ENCODE measurements at regions not wholly inside any gene's neighbourhood (a gene's known extent, or its start where the extent isn't known, plus 50 kb on each side); places are given as distances from the start of the nearest gene placed in this dataset.

DNA sequence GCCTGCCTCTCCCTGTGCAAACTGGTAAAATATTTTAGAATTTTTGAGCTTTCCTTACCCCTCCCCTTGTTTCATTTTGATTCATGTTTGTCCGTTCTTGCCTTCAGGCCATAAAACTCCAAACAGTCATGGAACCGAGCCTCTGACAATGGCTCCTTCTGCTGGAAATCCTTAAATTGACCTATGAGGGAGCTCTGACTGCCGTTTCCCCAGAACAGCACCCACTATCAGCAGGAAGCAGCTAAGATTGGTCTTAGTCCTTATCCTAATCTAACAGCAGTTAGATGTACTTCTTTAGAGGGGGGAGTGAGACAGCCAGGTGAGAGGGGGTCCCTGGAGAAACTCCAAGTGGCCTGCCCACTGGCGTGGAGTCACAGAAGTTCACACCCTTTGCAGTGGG is 106.7 kb downstream of the FAM174A start:
- no peak for DNase-seq (ENCODE audit: low read depth)
- H3K79me2 ChIP-seq (ENCODE audit: insufficient read depth, low read length): no peaks in the 10 kb centered on the region
- H3K4me1 ChIP-seq (ENCODE audit: insufficient read depth, low read length): no peaks in the 10 kb centered on the region
- Mint-ChIP-seq H3K4me1 (ENCODE audit: low read depth, unreplicated experiment) (peaks cover 26% of the 10 kb centered on the region), H3K27me3 (ENCODE audit: low read depth, unreplicated experiment) (no peaks in the 10 kb centered on the region), H3K27ac (ENCODE audit: unreplicated experiment) (no peak overlapping the region), H3K4me3 (ENCODE audit: unreplicated experiment) (no peak overlapping the region), H3K36me3 (ENCODE audit: low read depth, unreplicated experiment) (no peaks in the 10 kb centered on the region), H3K9me3 (ENCODE audit: unreplicated experiment) (no peaks in the 10 kb centered on the region)
- no peaks in the 10 kb centered on the region for H3K36me3 ChIP-seq (ENCODE audit: insufficient read depth, low read length)
- no peaks in the 10 kb centered on the region for H3K27me3 ChIP-seq (ENCODE audit: insufficient read depth, low read length)
- H4K20me1 ChIP-seq (ENCODE audit: insufficient read depth, low read length): no peaks in the 10 kb centered on the region
- no peak overlapping the region for H3K27ac ChIP-seq (ENCODE audit: low read depth, low read length)
- FAIRE-seq: no peak
- no peak overlapping the region for H2AFZ ChIP-seq (ENCODE audit: low read depth, low read length)
- no peak overlapping the region for H3K4me3 ChIP-seq (ENCODE audit: insufficient read depth, low read depth, low read length)
- no peaks in the 10 kb centered on the region for H3K9me3 ChIP-seq (ENCODE audit: insufficient read depth, low read depth, low read length)
- no peak for TF ChIP-seq EZH2 (IDR thresholded peaks at IDR 0.05; ENCODE audit: insufficient read depth, low read length)
- TF ChIP-seq, protein P1, sequence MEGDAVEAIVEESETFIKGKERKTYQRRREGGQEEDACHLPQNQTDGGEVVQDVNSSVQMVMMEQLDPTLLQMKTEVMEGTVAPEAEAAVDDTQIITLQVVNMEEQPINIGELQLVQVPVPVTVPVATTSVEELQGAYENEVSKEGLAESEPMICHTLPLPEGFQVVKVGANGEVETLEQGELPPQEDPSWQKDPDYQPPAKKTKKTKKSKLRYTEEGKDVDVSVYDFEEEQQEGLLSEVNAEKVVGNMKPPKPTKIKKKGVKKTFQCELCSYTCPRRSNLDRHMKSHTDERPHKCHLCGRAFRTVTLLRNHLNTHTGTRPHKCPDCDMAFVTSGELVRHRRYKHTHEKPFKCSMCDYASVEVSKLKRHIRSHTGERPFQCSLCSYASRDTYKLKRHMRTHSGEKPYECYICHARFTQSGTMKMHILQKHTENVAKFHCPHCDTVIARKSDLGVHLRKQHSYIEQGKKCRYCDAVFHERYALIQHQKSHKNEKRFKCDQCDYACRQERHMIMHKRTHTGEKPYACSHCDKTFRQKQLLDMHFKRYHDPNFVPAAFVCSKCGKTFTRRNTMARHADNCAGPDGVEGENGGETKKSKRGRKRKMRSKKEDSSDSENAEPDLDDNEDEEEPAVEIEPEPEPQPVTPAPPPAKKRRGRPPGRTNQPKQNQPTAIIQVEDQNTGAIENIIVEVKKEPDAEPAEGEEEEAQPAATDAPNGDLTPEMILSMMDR (IDR thresholded peaks at IDR 0.05; ENCODE audit: insufficient read depth, low read depth, low read length): no peak
- no peak overlapping the region for H3K9ac ChIP-seq (ENCODE audit: low read length)
- H3K4me2 ChIP-seq (ENCODE audit: low read length): no peak overlapping the region

DNA sequence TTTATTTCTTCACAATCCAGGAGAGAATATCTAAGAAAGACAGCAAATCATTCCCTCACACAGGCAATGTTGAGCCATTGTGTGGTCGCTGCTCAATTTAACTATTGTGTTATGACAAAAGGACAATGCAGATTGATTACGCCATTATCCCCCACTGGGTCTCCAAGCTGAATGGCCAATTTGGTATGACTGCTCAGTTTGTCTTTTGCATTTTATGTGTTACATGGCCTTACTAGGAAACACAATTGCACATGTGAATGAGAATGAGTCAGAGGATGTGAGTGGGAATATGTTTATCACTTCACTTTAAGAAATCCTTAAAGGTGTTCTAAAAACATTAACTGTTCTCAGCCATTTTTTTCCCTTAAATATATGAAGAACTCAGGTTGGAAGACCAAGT is 108.3 kb downstream of the FAM174A start:
- H3K4me2 ChIP-seq (ENCODE audit: low read length): peak overlapping the region; percentile 44
- no peaks in the 10 kb centered on the region for H3K36me3 Mint-ChIP-seq (ENCODE audit: low read depth, unreplicated experiment)
- no peak for FAIRE-seq

DNA sequence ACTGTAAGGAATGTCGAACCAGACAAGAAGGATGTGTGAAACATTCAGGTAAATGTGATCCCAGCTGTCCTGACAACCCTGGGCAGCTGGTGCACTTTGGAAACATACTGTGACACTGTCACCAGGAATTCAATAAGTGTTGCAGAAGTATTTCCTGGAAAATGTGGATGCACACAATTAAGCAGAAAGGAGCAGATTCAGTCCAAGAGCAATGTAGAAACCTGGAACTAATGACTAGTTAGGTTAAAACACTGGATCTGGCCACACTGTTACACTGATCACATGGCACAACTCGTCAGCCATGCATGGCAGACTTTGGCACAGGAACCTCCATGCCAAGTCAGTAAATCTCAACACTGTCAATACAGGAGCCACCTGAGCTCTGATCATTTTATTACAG is 109.0 kb downstream of the FAM174A start:
- H3K4me1 ChIP-seq (ENCODE audit: insufficient read depth, low read length): no peaks in the 10 kb centered on the region
- peak overlapping the region; percentile 3 for H2AFZ ChIP-seq (ENCODE audit: low read depth, low read length)
- H3K4me2 ChIP-seq (ENCODE audit: low read length): no peak overlapping the region
- no peak overlapping the region for H3K9ac ChIP-seq (ENCODE audit: low read length)
- H3K36me3 ChIP-seq (ENCODE audit: insufficient read depth, low read length): no peaks in the 10 kb centered on the region
- no peak overlapping the region for H3K27ac Mint-ChIP-seq (ENCODE audit: unreplicated experiment)
- H3K27me3 ChIP-seq (ENCODE audit: insufficient read depth, low read length): no peaks in the 10 kb centered on the region
- no peak for DNase-seq (ENCODE audit: low read depth)
- no peaks in the 10 kb centered on the region for H4K20me1 ChIP-seq (ENCODE audit: insufficient read depth, low read length)
- no peaks in the 10 kb centered on the region for H3K79me2 ChIP-seq (ENCODE audit: insufficient read depth, low read length)
- FAIRE-seq: no peak
- H3K4me1 Mint-ChIP-seq (ENCODE audit: low read depth, unreplicated experiment): peaks cover 29% of the 10 kb centered on the region
- H3K27me3 Mint-ChIP-seq (ENCODE audit: low read depth, unreplicated experiment): no peaks in the 10 kb centered on the region
- H3K27ac ChIP-seq (ENCODE audit: low read depth, low read length): no peak overlapping the region
- H3K36me3 Mint-ChIP-seq (ENCODE audit: low read depth, unreplicated experiment): no peaks in the 10 kb centered on the region
- H3K4me3 ChIP-seq (ENCODE audit: insufficient read depth, low read depth, low read length): no peak overlapping the region
- TF ChIP-seq EZH2 (IDR thresholded peaks at IDR 0.05; ENCODE audit: insufficient read depth, low read length): no peak
- TF ChIP-seq, protein P1 (IDR thresholded peaks at IDR 0.05; ENCODE audit: insufficient read depth, low read depth, low read length): no peak
- no peak overlapping the region for H3K4me3 Mint-ChIP-seq (ENCODE audit: unreplicated experiment)
- H3K9me3 ChIP-seq (ENCODE audit: insufficient read depth, low read depth, low read length): no peaks in the 10 kb centered on the region
- H3K9me3 Mint-ChIP-seq (ENCODE audit: unreplicated experiment): no peaks in the 10 kb centered on the region

More for the DNA sequence above, 108.3 kb downstream of the FAM174A start:
- Histone ChIP-seq H3K79me2 (ENCODE audit: insufficient read depth, low read length) (no peaks in the 10 kb centered on the region), H2AFZ (ENCODE audit: low read depth, low read length) (no peak overlapping the region), H4K20me1 (ENCODE audit: insufficient read depth, low read length) (no peaks in the 10 kb centered on the region), H3K27me3 (ENCODE audit: insufficient read depth, low read length) (no peaks in the 10 kb centered on the region), H3K9me3 (ENCODE audit: insufficient read depth, low read depth, low read length) (no peaks in the 10 kb centered on the region), H3K4me3 (ENCODE audit: insufficient read depth, low read depth, low read length) (no peak overlapping the region), H3K4me1 (ENCODE audit: insufficient read depth, low read length) (no peaks in the 10 kb centered on the region), H3K36me3 (ENCODE audit: insufficient read depth, low read length) (no peaks in the 10 kb centered on the region), H3K9ac (ENCODE audit: low read length) (no peak overlapping the region), H3K27ac (ENCODE audit: low read depth, low read length) (no peak overlapping the region)
- Mint-ChIP-seq H3K4me1 (ENCODE audit: low read depth, unreplicated experiment) (peaks cover 31% of the 10 kb centered on the region), H3K4me3 (ENCODE audit: unreplicated experiment) (no peak overlapping the region), H3K27ac (ENCODE audit: unreplicated experiment) (peak overlapping the region; percentile 4), H3K27me3 (ENCODE audit: low read depth, unreplicated experiment) (no peaks in the 10 kb centered on the region), H3K9me3 (ENCODE audit: unreplicated experiment) (no peaks in the 10 kb centered on the region)
- TF ChIP-seq EZH2 (IDR thresholded peaks at IDR 0.05; ENCODE audit: insufficient read depth, low read length): no peak
- TF ChIP-seq, protein P1 (IDR thresholded peaks at IDR 0.05; ENCODE audit: insufficient read depth, low read depth, low read length): no peak
- peak; percentile 53 for DNase-seq (ENCODE audit: low read depth)
